ENCODE measurements at regions not wholly inside any gene's neighbourhood (a gene's known extent, or its start where the extent isn't known, plus 50 kb on each side); places are given as distances from the start of the nearest gene placed in this dataset.
"Not testable (repeated sequence)": the region's sequence is repeated elsewhere in the genome, so short reads cannot be mapped to it uniquely, and the experiment has no call there.

GRCh38 chr6:159533016-159533415 is 160.0 kb downstream of the SOD2 start:
- H3K27me3 Mint-ChIP-seq = peaks cover 4 to 11% (median 7%) of the 10 kb centered on the region in 3 donors
- H3K4me1 Mint-ChIP-seq = peaks cover 0 to 4% (median 0%) of the 10 kb centered on the region in 3 donors
- H3K36me3 Mint-ChIP-seq = no peaks in the 10 kb centered on the region
- H3K9me3 Mint-ChIP-seq = peaks cover 0 to 2% (median 0%) of the 10 kb centered on the region in 7 donors
- no peak for ATAC-seq (ENCODE audit: low read depth in 2 of 2)
- H3K27ac Mint-ChIP-seq = no peak overlapping the region
- H3K4me3 Mint-ChIP-seq = no peak overlapping the region
- no peak for DNase-seq

- DNase-seq (no peak), ATAC-seq (ENCODE audit: low read depth in 2 of 2) (no peak)
- Mint-ChIP-seq H3K27ac (no peak overlapping the region), H3K4me3 (no peak overlapping the region), H3K27me3 (peaks cover 7% of the 10 kb centered on the region in 3 donors), H3K9me3 (peaks cover 0 to 2% (median 0%) of the 10 kb centered on the region in 7 donors), H3K36me3 (no peaks in the 10 kb centered on the region), H3K4me1 (peaks cover 0 to 4% (median 0%) of the 10 kb centered on the region in 3 donors)
Observed at GRCh38 chr6:159532155-159532554, 160.9 kb downstream of the SOD2 start.

- no peak for ATAC-seq (ENCODE audit: low read depth in 2 of 2)
- no peak for DNase-seq
Observed at GRCh38 chr6:159529934-159530333, 163.1 kb downstream of the SOD2 start.

GRCh38 chr6:159527351-159527750 is 165.7 kb downstream of the SOD2 start:
- ATAC-seq (ENCODE audit: low read depth in 2 of 2) (no peak), DNase-seq (no peak)
- H3K4me3 Mint-ChIP-seq = no peak overlapping the region
- peaks cover 0 to 3% (median 0%) of the 10 kb centered on the region in 7 donors for H3K9me3 Mint-ChIP-seq
- H3K27me3 Mint-ChIP-seq = peaks cover 12 to 32% (median 26%) of the 10 kb centered on the region in 3 donors
- H3K4me1 Mint-ChIP-seq = peaks cover 0 to 7% (median 0%) of the 10 kb centered on the region in 3 donors
- H3K27ac Mint-ChIP-seq = no peak overlapping the region
- H3K36me3 Mint-ChIP-seq = no peaks in the 10 kb centered on the region

More at GRCh38 chr6:159529934-159530333, 163.1 kb downstream of the SOD2 start:
- Mint-ChIP-seq H3K27ac (no peak overlapping the region), H3K27me3 (peaks cover 4 to 20% (median 17%) of the 10 kb centered on the region in 3 donors), H3K4me3 (no peak overlapping the region), H3K4me1 (peaks cover 0 to 7% (median 0%) of the 10 kb centered on the region in 3 donors), H3K36me3 (no peaks in the 10 kb centered on the region), H3K9me3 (peaks cover 0 to 2% (median 0%) of the 10 kb centered on the region in 7 donors)

- no peaks in the 10 kb centered on the region for H3K36me3 Mint-ChIP-seq
- H3K4me3 Mint-ChIP-seq = no peak overlapping the region
- DNase-seq (no peak), ATAC-seq (ENCODE audit: low read depth in 2 of 2) (peak in 1 of 2 donors; percentile 52)
- peaks cover 0 to 3% (median 0%) of the 10 kb centered on the region in 7 donors for H3K9me3 Mint-ChIP-seq
- H3K27ac Mint-ChIP-seq = no peak overlapping the region
- H3K27me3 Mint-ChIP-seq = peaks cover 12 to 33% (median 22%) of the 10 kb centered on the region in 3 donors
- H3K4me1 Mint-ChIP-seq = peaks cover 0 to 7% (median 0%) of the 10 kb centered on the region in 3 donors
Observed at GRCh38 chr6:159525445-159526025, 167.5 kb downstream of the SOD2 start.

GRCh38 chr6:159522877-159523547 is 170.0 kb downstream of the SOD2 start:
- Mint-ChIP-seq H3K4me1 (peaks cover 0 to 3% (median 0%) of the 10 kb centered on the region in 3 donors), H3K27me3 (peaks cover 17 to 55% (median 34%) of the 10 kb centered on the region in 3 donors), H3K27ac (peak overlapping the region in 1 of 6 donors; percentile 39), H3K9me3 (peaks cover 0 to 9% (median 0%) of the 10 kb centered on the region in 7 donors), H3K36me3 (no peaks in the 10 kb centered on the region), H3K4me3 (no peak overlapping the region)
- ATAC-seq (ENCODE audit: low read depth in 2 of 2) (no peak), DNase-seq (no peak)

GRCh38 chr6:159521962-159522361 is 171.1 kb downstream of the SOD2 start:
- DNase-seq = no peak
- Mint-ChIP-seq H3K4me1 (peaks cover 0 to 3% (median 0%) of the 10 kb centered on the region in 3 donors), H3K4me3 (no peak overlapping the region), H3K9me3 (peaks cover 0 to 9% (median 2%) of the 10 kb centered on the region in 7 donors), H3K27me3 (peaks cover 24 to 66% (median 33%) of the 10 kb centered on the region in 3 donors), H3K27ac (no peak overlapping the region), H3K36me3 (no peaks in the 10 kb centered on the region)
- ATAC-seq (ENCODE audit: low read depth in 2 of 2) = no peak

GRCh38 chr6:159520002-159520401 is 173.0 kb downstream of the SOD2 start:
- no peak overlapping the region for H3K4me3 Mint-ChIP-seq
- peaks cover 0 to 22% (median 12%) of the 10 kb centered on the region in 7 donors for H3K9me3 Mint-ChIP-seq
- no peak for ATAC-seq (ENCODE audit: low read depth in 2 of 2)
- peaks cover 22 to 55% (median 25%) of the 10 kb centered on the region in 3 donors for H3K27me3 Mint-ChIP-seq
- no peak for DNase-seq
- no peaks in the 10 kb centered on the region for H3K4me1 Mint-ChIP-seq
- no peaks in the 10 kb centered on the region for H3K36me3 Mint-ChIP-seq
- H3K27ac Mint-ChIP-seq = no peak overlapping the region

- H3K4me1 Mint-ChIP-seq; H3K27ac Mint-ChIP-seq; H3K36me3 Mint-ChIP-seq; H3K4me3 Mint-ChIP-seq; ATAC-seq (ENCODE audit: low read depth in 2 of 2); DNase-seq: not testable (repeated sequence)
- H3K9me3 Mint-ChIP-seq = peaks cover 5 to 22% (median 11%) of the 10 kb centered on the region in 7 donors
- H3K27me3 Mint-ChIP-seq = peaks cover 13 to 34% (median 15%) of the 10 kb centered on the region in 3 donors
Observed at GRCh38 chr6:159515811-159516210, 177.2 kb downstream of the SOD2 start.

GRCh38 chr6:159513914-159514313 is 179.1 kb downstream of the SOD2 start:
- no peak overlapping the region for H3K27ac Mint-ChIP-seq
- DNase-seq = no peak
- H3K4me1 Mint-ChIP-seq = no peaks in the 10 kb centered on the region
- H3K9me3 Mint-ChIP-seq = peaks cover 3 to 22% (median 11%) of the 10 kb centered on the region in 7 donors
- H3K36me3 Mint-ChIP-seq = no peaks in the 10 kb centered on the region
- ATAC-seq (ENCODE audit: low read depth in 2 of 2) = no peak
- H3K27me3 Mint-ChIP-seq = peaks cover 9 to 21% (median 9%) of the 10 kb centered on the region in 3 donors
- no peak overlapping the region for H3K4me3 Mint-ChIP-seq

GRCh38 chr6:159513074-159513720 is 179.8 kb downstream of the SOD2 start:
- ATAC-seq (ENCODE audit: low read depth in 2 of 2) (no peak), DNase-seq (no peak)
- H3K4me1 Mint-ChIP-seq = no peaks in the 10 kb centered on the region
- peaks cover 3 to 22% (median 11%) of the 10 kb centered on the region in 7 donors for H3K9me3 Mint-ChIP-seq
- peak overlapping the region in 1 of 6 donors; percentile 49 for H3K27ac Mint-ChIP-seq
- H3K36me3 Mint-ChIP-seq = no peaks in the 10 kb centered on the region
- H3K4me3 Mint-ChIP-seq = no peak overlapping the region
- H3K27me3 Mint-ChIP-seq = peaks cover 5 to 14% (median 9%) of the 10 kb centered on the region in 3 donors

- DNase-seq = no peak
- no peak for ATAC-seq (ENCODE audit: low read depth in 2 of 2)
Observed at GRCh38 chr6:159512571-159512970, 180.5 kb downstream of the SOD2 start.

GRCh38 chr6:159512104-159512503 is 180.9 kb downstream of the SOD2 start:
- no peak for ATAC-seq (ENCODE audit: low read depth in 2 of 2)
- Mint-ChIP-seq H3K9me3 (peaks cover 3 to 21% (median 11%) of the 10 kb centered on the region in 7 donors), H3K4me1 (no peaks in the 10 kb centered on the region), H3K36me3 (no peaks in the 10 kb centered on the region), H3K27me3 (peaks cover 0 to 3% (median 3%) of the 10 kb centered on the region in 3 donors), H3K4me3 (no peak overlapping the region), H3K27ac (no peak overlapping the region)
- DNase-seq = no peak

More at GRCh38 chr6:159512571-159512970, 180.5 kb downstream of the SOD2 start:
- H3K27ac Mint-ChIP-seq = no peak overlapping the region
- H3K4me1 Mint-ChIP-seq = no peaks in the 10 kb centered on the region
- H3K9me3 Mint-ChIP-seq = peaks cover 3 to 22% (median 11%) of the 10 kb centered on the region in 7 donors
- H3K36me3 Mint-ChIP-seq = no peaks in the 10 kb centered on the region
- no peak overlapping the region for H3K4me3 Mint-ChIP-seq
- H3K27me3 Mint-ChIP-seq = peaks cover 0 to 8% (median 7%) of the 10 kb centered on the region in 3 donors

Data from naive B cell (primary cell).